Mesodermal cell (in vitro differentiated cells): ENCODE measurements at regions not wholly inside any gene's neighbourhood (a gene's known extent, or its start where the extent isn't known, plus 50 kb on each side); places are given as distances from the start of the nearest gene placed in this dataset.
"Not testable (repeated sequence)": the region's sequence is repeated elsewhere in the genome, so short reads cannot be mapped to it uniquely, and the experiment has no call there.

Experiments used
- H3K27ac ChIP-seq: 2 replicates; pipeline ENCODE4 v1.7.0; 2013; ENCODE audit warnings: mild to moderate bottlenecking, low read depth, low read length, moderate library complexity; ENCODE audit not compliant: severe bottlenecking
- H3K36me3 ChIP-seq: 2 replicates; pipeline ENCODE4 v1.7.1; 2013; ENCODE audit warnings: mild to moderate bottlenecking, low read length, moderate library complexity; ENCODE audit not compliant: control insufficient read depth, insufficient read depth
- H3K4me1 ChIP-seq: one replicate; pipeline ENCODE4 v1.7.1; 2013; ENCODE audit warnings: mild to moderate bottlenecking, low read length; ENCODE audit not compliant: insufficient read depth, control insufficient read depth, poor library complexity, severe bottlenecking
- H3K4me3 ChIP-seq: 2 replicates; pipeline ENCODE4 v1.7.0; 2013; ENCODE audit warnings: low read length, control low read depth, mild to moderate bottlenecking; ENCODE audit not compliant: insufficient read depth, poor library complexity, severe bottlenecking; ENCODE audit errors: extremely low read depth
- H3K9me3 ChIP-seq: 2 replicates; pipeline ENCODE4 v1.7.1; 2013; ENCODE audit warnings: mild to moderate bottlenecking, low read length, moderate library complexity; ENCODE audit not compliant: control insufficient read depth
- WGBS, 2 experiments: methylation state at CpG; one replicate each; pipeline ENCODE4 v1.1.5; 2013; ENCODE audit warnings: missing lambda C conversion rate in 2 of 2; ENCODE audit not compliant: insufficient coverage in 2 of 2; 5-methylcytosine and 5-hydroxymethylcytosine counted together

- no peaks in the 10 kb centered on the region for H3K4me1 ChIP-seq
- no peak overlapping the region for H3K27ac ChIP-seq
- H3K9me3 ChIP-seq, result no peaks in the 10 kb centered on the region
- WGBS, 2 experiments, result 90 to 95% methylated on average over 2 to 4 of the region's 6 CpGs
- no peaks in the 10 kb centered on the region for H3K36me3 ChIP-seq
- H3K4me3 ChIP-seq, result no peak overlapping the region
Observed at GRCh38 chr3:153979418-153980251, 141.6 kb upstream of the ARHGEF26 start.

- 71 to 79% methylated on average over 3 of the region's 4 CpGs for WGBS, 2 experiments
Observed at GRCh38 chr3:153980252-153980590, 141.0 kb upstream of the ARHGEF26 start.

GRCh38 chr3:153997364-153997763 is 123.8 kb upstream of the ARHGEF26 start:
- H3K9me3 ChIP-seq, H3K4me3 ChIP-seq, H3K36me3 ChIP-seq, H3K27ac ChIP-seq, H3K4me1 ChIP-seq: not testable (repeated sequence)
- no CpG with 5 or more reads among the region's 1 CpG for WGBS, 2 experiments

More at GRCh38 chr3:153980252-153980590, 141.0 kb upstream of the ARHGEF26 start:
- H3K4me1 ChIP-seq, result no peaks in the 10 kb centered on the region
- no peak overlapping the region for H3K27ac ChIP-seq
- no peaks in the 10 kb centered on the region for H3K36me3 ChIP-seq
- H3K9me3 ChIP-seq, result no peaks in the 10 kb centered on the region
- no peak overlapping the region for H3K4me3 ChIP-seq

GRCh38 chr3:154003649-154004048 is 117.5 kb upstream of the ARHGEF26 start:
- H3K27ac ChIP-seq, result no peak overlapping the region
- no peaks in the 10 kb centered on the region for H3K4me1 ChIP-seq
- no peaks in the 10 kb centered on the region for H3K36me3 ChIP-seq
- no peak overlapping the region for H3K4me3 ChIP-seq
- H3K9me3 ChIP-seq, result no peaks in the 10 kb centered on the region

- Histone ChIP-seq H3K4me3 (no peak overlapping the region), H3K4me1 (no peaks in the 10 kb centered on the region), H3K36me3 (no peaks in the 10 kb centered on the region), H3K9me3 (no peaks in the 10 kb centered on the region), H3K27ac (no peak overlapping the region)
- 83 to 100% methylated on average over 1 of the region's 5 CpGs for WGBS, 2 experiments
Observed at GRCh38 chr3:154011036-154011435, 110.2 kb upstream of the ARHGEF26 start.

GRCh38 chr3:154013736-154014135 is 107.5 kb upstream of the ARHGEF26 start:
- Histone ChIP-seq H3K4me1 (no peaks in the 10 kb centered on the region), H3K36me3 (no peaks in the 10 kb centered on the region), H3K27ac (no peak overlapping the region), H3K4me3 (no peak overlapping the region), H3K9me3 (no peaks in the 10 kb centered on the region)
- WGBS, 2 experiments, result 87 to 90% methylated on average over 2 to 4 of the region's 4 CpGs

- H3K36me3 ChIP-seq, result no peaks in the 10 kb centered on the region
- H3K9me3 ChIP-seq, result no peaks in the 10 kb centered on the region
- WGBS, 2 experiments, result 60% methylated on average over 1 of the region's 4 CpGs; no CpG with 5 or more reads in 1 of the 2 experiments
- H3K4me3 ChIP-seq, result no peak overlapping the region
- no peaks in the 10 kb centered on the region for H3K4me1 ChIP-seq
- no peak overlapping the region for H3K27ac ChIP-seq
Observed at GRCh38 chr3:154015307-154015706, 105.9 kb upstream of the ARHGEF26 start.

- no peak overlapping the region for H3K4me3 ChIP-seq
- H3K36me3 ChIP-seq, result no peaks in the 10 kb centered on the region
- no peak overlapping the region for H3K27ac ChIP-seq
- WGBS, 2 experiments, result 17% methylated on average over 1 of the region's 3 CpGs; no CpG with 5 or more reads in 1 of the 2 experiments
- H3K9me3 ChIP-seq, result no peaks in the 10 kb centered on the region
- no peaks in the 10 kb centered on the region for H3K4me1 ChIP-seq
Observed at GRCh38 chr3:154018100-154018696, 103.0 kb upstream of the ARHGEF26 start.

- Histone ChIP-seq H3K4me3 (no peak overlapping the region), H3K4me1 (no peaks in the 10 kb centered on the region), H3K9me3 (no peaks in the 10 kb centered on the region), H3K27ac (no peak overlapping the region), H3K36me3 (no peaks in the 10 kb centered on the region)
- no CpG with 5 or more reads among the region's 1 CpG for WGBS, 2 experiments
Observed at GRCh38 chr3:154022606-154023005, 98.6 kb upstream of the ARHGEF26 start.

- no peak overlapping the region for H3K27ac ChIP-seq
- no peaks in the 10 kb centered on the region for H3K4me1 ChIP-seq
- no peak overlapping the region for H3K4me3 ChIP-seq
- H3K9me3 ChIP-seq, result no peaks in the 10 kb centered on the region
- H3K36me3 ChIP-seq, result no peaks in the 10 kb centered on the region
Observed at GRCh38 chr3:154023148-154023547, 98.0 kb upstream of the ARHGEF26 start.

- no peaks in the 10 kb centered on the region for H3K36me3 ChIP-seq
- H3K27ac ChIP-seq, result no peak overlapping the region
- H3K9me3 ChIP-seq, result no peaks in the 10 kb centered on the region
- no peaks in the 10 kb centered on the region for H3K4me1 ChIP-seq
- no peak overlapping the region for H3K4me3 ChIP-seq
- no CpG with 5 or more reads among the region's 2 CpGs for WGBS, 2 experiments
Observed at GRCh38 chr3:154025007-154025406, 96.2 kb upstream of the ARHGEF26 start.
